HG03103 (cell line): ENCODE measurements at regions not wholly inside any gene's neighbourhood (a gene's known extent, or its start where the extent isn't known, plus 50 kb on each side); places are given as distances from the start of the nearest gene placed in this dataset.

Source experiments
- ATAC-seq: cut with Tn5 transposase; IDR thresholded peaks from one replicate; pipeline ENCODE4 v1.9.1; 2021; ENCODE audit warnings: low read depth; ENCODE audit not compliant: unreplicated experiment

DNA sequence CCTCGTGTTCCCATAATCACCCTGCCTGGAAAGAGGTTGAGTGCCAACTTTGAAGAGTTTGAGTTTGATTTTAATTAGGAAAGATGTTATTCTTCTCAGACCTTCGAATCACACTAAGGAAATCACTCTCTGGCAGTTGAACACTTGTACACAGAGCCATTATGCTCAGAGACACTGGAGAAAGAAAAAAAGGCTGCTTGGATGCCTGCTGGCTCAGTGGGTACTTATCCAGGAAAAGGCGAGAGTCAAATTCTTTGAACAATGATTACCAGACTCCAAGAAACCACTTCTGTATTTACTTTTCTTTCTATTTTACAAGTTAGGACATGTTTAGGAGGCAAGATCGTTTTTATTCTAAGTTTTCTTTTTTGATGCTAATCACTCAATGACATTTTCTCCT, 438.5 kb upstream of the FAT3 start:
- ATAC-seq: no peak

DNA sequence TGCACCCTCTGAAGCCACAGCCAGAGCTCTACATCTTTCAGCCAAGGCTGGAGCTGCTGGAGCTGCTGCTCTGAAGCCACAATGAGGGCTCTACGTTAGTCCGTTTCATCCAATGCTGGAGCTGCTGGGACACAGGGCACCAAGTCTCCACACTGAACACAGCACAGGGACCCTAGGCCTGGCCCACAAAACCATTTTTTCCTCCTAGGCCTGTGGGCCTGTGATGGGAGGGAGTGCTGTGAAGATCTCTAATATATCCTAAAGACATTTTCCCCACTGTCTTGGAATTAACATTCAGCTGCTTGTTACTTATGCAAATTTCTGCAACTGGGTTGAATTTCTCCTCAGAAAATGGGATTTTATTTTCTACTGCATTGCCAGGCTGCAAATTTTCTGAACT, 441.4 kb upstream of the FAT3 start:
- no peak for ATAC-seq

DNA sequence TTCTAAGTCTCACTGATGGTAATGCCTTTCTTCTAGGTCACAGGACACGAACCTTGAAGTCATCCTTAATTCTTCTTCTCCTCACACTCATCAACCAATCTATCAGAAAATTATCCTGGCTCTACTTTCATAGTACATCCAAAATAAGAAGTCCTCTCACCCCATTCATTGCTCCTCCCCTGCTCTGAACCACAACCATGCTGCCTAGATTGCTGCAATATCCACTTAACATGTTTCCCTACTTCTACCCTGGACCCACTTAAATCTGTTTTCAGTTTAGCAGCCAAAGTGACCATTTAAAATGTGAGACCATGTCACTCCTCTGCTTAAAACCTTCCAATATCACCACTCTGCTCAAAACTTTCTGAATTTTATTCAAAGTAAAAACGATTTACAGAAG, 445.9 kb upstream of the FAT3 start:
- no peak for ATAC-seq

DNA sequence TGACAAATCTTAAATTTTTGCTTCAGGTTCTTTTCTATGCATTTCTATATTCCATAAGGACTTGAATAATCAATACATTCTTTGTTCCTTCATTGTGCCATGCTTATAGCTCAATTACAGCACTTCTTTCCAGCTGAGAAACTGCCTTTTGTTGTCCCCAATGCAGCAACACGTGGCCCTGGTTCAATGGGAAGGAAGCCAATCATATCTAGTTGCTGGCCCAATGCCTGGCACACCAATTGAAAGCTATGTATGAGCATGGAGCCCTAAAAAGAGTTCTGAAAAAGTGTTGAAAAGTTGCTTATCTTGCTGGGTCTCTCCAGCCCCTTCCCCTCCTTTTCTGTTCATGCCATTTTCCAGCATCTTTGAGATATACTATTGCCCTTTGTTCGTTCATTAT, 448.0 kb upstream of the FAT3 start:
- no peak for ATAC-seq

DNA sequence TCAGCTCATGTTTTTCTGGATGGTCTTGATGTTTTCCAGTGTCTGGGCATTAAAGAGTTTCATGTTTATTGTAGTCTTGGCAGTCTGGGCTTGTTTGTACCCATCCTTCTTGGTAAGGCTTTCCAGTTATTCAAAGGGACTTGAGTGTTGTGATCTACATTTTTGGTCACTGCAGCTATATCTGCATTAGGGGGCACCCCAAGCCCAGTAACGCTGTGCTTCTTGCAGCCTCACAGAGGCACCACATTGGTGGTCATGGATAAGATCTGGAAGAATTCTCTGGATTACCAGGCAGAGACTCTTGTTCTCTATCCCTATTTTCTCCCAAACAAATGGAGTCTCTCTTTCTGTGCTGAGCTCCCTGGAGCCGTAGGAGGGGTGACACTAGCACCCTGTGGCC, 451.5 kb upstream of the FAT3 start:
- no peak for ATAC-seq

DNA sequence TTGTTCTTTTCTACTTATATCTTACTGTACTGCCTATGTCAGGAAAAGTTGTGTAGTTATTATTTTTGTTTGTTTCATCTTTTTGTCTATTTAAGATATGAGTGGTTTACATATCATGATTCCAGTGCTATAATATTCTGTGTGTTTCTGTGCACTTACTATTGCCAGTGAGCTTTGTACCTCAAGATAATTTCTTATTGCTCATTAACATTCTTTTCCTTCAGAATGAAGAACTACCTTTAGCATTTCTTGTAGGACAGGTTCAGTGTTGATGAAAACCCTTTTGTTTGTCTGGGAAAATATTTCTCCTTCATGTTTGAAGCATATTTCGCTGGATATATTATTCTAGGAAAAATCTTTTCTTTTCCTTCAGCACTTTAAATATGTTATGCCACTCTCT, 452.7 kb upstream of the FAT3 start:
- no peak for ATAC-seq

DNA sequence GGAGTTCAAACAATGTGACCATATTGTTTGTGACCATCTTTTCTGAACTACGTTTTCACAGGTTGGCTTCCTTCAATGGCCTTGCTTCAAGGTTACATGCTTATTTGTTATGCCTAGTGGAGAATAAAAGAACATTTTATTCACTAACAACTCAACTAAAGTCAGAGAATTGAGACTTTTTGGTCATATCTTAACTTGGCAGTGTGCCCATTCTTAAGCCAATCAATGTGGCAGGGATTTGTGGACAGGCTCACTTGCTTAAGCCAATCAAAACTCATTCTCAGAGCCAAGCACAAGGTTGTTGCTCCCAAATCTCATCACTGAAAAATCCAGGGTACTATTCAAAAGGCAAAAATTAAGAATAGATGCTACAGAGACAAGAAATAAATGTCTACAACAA, 455.8 kb upstream of the FAT3 start:
- ATAC-seq: no peak

DNA sequence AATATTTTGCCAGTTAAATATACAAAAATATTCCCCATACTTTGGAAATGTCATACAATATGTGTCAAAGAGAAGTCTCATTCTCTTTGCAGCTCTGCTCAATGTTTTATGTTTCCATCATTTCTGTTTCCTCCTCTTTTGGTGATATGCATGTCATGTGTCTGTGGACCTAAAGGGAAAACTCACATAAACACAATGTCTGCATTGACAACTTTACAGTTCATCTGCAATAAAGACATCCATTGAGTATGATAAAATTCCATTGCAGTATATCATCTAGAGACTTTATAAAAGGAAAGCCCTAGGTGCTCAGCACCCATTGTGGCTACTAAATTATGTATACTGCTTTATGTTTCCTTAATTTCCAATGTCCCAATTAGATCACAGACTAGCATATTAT, 461.3 kb upstream of the FAT3 start:
- no peak for ATAC-seq

DNA sequence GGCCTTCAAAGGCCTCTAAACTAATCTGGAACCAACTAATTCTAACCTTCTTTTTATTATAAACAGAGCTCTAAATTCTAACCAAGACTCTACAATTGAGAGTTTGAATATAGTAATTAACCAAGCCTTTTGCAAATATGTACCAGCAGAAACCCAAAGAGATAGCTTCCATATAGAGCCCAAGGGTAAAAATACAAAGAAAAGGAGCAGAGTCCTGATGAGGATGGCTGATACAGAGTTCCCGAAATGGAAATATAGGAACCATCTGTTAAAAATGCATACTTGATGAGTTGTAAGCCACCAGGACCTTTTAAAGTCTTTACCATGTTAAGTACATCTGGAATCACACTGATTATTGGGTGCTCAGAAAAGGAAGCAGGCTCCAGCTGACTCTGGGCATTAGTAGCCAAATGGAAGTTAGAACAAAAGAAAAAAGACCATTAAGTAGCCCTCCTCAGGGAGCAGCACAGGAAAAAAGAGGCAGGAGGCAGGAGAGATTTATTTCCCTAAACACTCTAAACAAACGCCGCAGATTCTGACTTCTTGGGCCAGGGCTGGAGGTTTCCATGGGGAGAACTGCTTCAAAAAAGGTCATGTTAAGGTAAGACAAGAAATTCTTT, 463.1 kb upstream of the FAT3 start:
- ATAC-seq: no peak

DNA sequence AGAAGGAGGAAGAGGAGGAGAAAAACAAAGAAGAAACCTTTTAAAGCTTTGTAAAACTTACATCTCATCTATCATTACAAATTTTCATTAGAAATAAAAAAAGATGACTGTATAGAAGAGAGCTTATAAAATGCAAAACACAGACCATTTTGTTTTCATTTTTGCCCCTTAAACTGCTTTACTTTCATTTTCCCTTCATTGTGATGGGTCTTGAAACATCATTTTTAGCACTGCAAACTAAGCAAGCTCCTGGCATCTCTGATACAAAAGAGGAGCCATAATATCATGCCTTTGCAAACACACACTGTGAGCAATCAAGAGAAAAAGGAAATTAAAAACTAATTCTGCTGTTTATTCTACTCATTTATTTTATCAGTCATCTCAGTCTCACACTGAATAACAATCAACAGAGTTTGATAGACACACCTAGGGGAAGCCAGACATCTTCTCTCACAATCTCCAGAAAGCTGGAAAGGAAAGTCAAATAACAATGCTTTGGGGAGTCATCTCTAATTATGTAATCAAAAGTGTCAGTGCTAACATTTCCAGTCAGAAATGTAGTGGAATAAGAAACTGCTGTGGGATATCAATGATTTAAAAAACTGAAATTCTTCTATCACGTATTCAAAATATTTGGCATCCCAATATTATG, 467.7 kb upstream of the FAT3 start:
- ATAC-seq: no peak

DNA sequence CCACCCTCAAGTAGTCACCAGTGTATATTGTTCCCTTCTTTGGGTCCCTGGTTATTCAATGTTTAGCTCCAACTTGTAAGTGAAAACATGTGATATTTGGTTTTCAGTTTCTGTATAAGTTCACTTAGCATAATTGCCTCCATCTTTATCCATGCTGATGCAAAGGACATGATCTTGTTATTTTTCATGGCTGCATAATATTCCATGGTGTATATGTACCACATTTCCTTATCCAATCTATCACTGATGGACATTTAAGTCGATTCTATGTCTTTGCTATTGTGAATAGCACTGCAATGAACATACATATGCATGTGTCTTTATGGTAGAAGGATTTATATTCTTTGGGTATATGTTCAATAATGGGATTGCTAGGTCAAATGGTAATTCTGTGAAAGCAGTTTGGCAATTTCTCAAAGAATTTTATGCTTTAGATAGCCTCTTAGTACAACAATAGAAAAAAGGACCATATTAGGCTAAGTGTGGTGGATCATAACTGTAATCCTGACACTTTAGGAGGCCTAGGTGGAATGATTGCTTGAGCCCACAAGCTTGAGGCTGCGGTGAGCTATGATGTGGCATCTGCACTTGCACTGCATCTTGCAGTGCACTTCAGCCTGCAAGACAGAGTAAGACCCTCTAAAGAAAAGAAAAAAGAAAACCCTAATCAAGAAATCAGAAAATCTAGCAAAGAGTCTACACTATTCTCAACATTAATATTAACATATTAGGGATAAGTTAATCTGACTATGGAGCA, 468.5 kb upstream of the FAT3 start:
- ATAC-seq: no peak

DNA sequence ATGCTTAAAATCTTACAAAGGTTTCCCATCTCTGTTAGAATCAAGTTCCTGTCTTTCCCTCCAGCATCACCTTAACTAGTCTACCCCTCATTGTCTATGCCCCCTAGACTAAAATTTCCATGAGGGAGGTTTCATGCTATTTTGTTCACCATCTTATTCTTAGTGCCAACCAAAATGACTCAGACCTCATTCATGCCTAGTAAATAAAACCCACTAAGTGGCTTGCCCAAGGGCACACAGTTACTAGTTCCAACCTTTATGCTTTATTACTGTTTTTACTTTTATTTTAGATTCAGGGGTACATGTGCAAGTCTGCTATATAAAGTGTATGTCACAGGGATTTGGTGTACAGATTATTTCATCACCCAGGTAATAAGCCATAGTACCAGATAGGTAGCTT, 469.1 kb upstream of the FAT3 start:
- ATAC-seq: no peak

DNA sequence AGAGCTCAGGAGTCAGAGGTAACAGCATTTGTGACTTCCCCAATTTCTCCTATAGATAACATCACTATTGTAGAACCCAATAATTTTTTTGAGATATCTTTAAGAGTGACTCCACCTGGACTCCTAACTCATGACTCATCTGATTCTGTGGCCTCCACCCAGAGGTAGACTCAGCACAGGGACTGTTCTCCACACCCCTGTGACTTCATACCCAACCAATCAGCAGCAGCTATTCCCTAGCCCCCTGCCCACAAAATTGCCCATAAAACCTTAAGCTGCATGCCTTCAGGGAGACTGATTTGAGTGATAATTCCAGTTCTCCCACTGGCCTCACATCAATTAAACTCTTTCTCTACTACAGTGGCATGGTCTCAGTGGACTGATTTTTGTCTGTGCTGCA, 475.4 kb upstream of the FAT3 start:
- ATAC-seq: no peak

DNA sequence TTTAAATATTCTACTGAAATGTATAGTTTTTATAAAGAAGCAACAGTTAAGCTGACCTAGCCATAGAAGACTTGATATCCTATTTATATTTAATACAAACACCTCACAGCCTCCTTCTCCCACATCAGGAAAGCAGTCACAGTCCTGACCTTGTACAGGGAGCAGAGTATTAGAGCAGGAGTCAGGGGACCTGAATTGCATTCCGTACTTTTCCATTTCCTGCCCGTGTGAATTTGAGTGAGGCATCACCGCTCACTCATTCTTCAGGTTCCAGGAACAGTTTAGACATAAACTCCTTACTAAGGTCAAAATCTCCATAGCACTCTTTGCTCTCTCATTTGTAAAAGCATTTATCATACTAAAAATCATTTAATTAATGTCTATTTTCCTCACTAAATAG, 482.5 kb upstream of the FAT3 start:
- no peak for ATAC-seq

DNA sequence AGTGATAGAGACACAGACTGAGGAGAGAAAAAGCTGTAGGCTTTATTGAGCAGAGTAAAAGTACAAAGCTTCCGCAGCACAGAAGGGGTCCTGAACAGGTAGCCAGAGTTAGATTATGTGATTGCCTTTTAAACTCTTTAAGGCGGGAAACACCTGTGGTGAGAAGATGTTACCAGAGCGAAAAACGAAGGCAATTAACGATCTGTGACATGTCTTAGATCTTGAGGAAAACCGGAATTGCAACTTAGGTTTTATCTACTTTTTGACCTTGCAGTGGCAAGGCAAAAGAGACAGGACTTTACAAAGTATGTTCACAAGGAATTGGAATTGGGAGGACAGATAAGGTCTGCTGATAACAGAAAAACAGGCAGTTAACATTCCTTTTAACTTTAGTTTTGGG, 493.6 kb upstream of the FAT3 start:
- no peak for ATAC-seq

DNA sequence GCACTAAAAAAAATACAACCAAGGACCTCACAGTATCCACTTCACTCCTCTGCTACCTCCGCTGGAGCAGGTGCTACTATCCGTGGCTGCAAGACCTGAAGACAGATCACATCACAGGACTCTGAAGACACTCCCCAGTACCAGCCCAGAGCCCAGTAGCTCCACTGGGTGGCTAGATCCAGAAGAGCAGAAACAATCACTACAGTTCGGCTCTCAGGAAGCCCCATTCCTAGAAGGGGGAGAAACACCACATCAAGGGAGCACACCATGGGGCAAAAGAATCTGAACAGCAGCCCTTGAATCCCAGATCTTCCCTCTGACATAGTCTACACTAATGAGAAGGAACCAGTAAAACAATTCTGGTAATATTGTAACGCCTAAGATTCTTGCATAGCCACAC, 494.0 kb upstream of the FAT3 start:
- no peak for ATAC-seq

DNA sequence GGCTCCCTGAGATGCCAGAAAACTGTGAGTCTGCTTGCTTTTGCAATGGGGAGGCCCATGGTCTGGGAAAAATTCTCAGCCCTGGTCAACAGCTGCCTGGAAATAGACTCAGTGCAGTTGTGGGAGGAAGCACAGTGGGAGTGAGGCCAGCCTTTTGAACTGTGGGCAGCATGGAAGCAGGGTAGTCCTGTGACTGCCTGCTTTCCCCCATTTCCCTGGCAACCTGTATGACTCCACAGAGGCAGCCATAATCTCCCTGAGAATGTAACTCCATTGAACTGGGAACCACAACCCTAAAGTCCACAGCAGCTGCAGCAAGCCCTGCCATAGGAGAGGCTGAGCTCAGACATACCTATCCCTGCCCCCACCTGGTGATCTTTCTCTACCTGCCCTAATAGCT, 494.6 kb upstream of the FAT3 start:
- no peak for ATAC-seq

DNA sequence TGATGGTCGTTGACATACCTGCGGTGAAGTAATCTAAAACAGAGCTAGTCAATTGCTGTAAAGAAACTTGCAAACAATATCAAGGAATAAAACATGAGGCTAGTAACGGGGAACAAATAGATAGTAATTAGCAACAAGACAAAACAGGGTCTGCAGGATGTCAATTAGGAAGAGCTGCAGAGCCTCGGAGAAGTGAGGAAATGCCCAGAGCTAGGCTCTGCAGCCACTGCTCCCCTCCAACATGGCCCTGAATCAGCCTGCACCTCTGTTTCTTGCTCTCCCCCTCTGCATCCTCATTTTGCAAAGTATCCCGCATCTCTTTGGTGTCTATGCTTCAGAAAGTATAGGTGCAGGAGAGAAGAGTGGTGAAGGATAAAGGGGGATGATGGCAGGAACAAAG, 507.4 kb upstream of the FAT3 start:
- ATAC-seq: no peak

DNA sequence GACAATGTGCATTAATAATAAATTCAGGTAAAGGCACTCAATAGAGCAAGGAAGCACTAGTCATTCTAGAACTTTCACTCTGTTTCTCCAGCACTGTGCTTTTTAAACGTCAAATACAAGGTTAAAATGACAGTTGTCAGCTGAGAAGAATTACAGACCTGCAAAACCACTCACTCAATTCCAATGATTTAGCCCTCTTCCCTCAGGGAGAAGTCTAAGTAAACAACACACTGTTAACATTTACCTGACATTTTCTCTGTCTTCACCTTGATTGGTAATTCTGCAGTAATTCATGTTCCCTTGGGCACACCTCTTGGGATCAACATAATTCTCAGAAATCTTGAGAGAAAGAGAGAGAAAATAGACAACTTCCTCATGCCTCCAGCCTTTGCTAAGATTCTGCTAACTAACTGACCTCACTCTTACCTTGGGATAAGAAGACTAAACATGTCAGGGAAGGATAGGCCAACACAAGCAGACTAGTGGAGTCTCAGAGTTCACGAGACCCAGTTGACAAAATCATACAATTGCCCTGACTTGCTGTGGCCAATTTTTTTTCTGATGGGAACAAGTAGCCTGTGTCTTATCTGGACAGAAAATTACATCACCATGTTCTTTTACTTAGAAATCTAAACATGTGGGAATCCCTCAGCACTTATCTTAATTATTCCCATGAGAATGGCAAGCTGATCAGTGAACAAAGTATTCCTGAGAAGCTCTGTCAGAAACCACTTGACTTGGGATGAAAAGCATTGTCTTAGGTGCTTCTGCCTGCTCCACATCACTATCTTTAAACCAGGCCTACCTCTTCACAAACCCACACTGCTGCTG, 516.8 kb upstream of the FAT3 start:
- no peak for ATAC-seq

DNA sequence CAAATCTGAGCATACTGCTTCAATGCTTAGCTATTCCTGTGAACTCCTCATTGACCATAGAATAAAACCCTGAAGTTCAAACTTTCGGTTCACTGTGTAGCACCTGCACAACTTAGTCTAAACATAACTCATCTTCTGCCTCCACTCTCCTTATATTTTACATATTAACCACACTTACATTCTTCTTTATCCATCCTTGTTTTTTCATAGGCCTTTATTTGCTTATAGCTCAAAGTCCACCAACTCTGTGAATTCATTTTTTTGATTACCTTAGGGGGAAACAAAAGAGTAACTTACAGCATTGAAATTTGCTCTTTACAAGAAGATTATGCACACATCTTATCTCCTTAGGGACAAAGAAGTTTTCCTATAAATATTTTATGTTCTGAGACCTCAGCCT, 521.6 kb upstream of the FAT3 start:
- ATAC-seq: no peak

DNA sequence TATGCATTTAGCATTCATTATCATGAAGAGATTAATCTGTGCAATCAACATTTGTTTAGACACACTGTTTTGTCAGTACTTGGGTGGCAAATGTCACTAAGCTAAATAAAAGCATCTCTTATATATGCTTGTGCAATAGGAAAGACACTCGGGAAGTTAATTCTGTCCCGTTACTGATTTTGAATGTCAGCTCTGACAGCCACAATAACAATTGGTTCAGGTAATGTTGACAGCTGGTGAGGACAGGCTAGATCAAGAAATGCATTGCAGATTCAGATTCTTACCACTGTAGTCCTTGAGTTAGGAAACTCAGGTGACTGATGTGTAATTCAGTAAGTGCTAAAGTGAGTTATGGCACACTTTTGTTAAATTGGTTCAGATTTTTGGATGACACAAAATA, 523.8 kb upstream of the FAT3 start:
- no peak for ATAC-seq
